Osteoblast (primary cell): ENCODE measurements at regions not wholly inside any gene's neighbourhood (a gene's known extent, or its start where the extent isn't known, plus 50 kb on each side); places are given as distances from the start of the nearest gene placed in this dataset.

Experiments used
- DNase-seq: peaks from one replicate; pipeline ENCODE4 v3.0.0; 2011; ENCODE audit warnings: low spot score, mixed read lengths; ENCODE audit not compliant: insufficient read length; ENCODE audit errors: missing footprints
- H2AFZ ChIP-seq: 2 replicates; pipeline ENCODE4 v1.6.0; 2011; ENCODE audit warnings: mild to moderate bottlenecking, low read length
- H3K27ac ChIP-seq: 2 replicates; pipeline ENCODE4 v1.5.1; 2011; ENCODE audit warnings: mild to moderate bottlenecking, low read depth, low read length, moderate library complexity
- H3K27me3 ChIP-seq: 2 replicates; pipeline ENCODE4 v1.6.0; 2012; ENCODE audit warnings: mild to moderate bottlenecking, control low read depth, inconsistent platforms, low read length, moderate library complexity; ENCODE audit not compliant: insufficient read depth
- H3K36me3 ChIP-seq: 2 replicates; pipeline ENCODE4 v1.5.1; 2011; ENCODE audit warnings: mild to moderate bottlenecking, low read length, control low read depth, moderate library complexity; ENCODE audit not compliant: insufficient read depth
- H3K4me1 ChIP-seq: 2 replicates; pipeline ENCODE4 v1.5.1; 2011; ENCODE audit warnings: mild to moderate bottlenecking, low read length, control low read depth, moderate library complexity; ENCODE audit not compliant: insufficient read depth
- H3K4me2 ChIP-seq: 2 replicates; pipeline ENCODE4 v1.6.0; 2011; ENCODE audit warnings: mild to moderate bottlenecking, low read length; ENCODE audit not compliant: insufficient read depth
- H3K4me3 ChIP-seq: fragments of 200-600 bp; sonication (generic); 3 replicates; pipeline ENCODE4 v1.5.1; 2012; ENCODE audit warnings: mild to moderate bottlenecking, low read length, inconsistent platforms; ENCODE audit not compliant: insufficient read depth
- H3K79me2 ChIP-seq: 2 replicates; pipeline ENCODE4 v1.6.0; 2012; ENCODE audit warnings: mild to moderate bottlenecking, low read length, control low read depth, inconsistent platforms; ENCODE audit not compliant: insufficient read depth
- H3K9me3 ChIP-seq: 2 replicates; pipeline ENCODE4 v1.5.1; 2011; ENCODE audit warnings: low read depth, low read length, control low read depth
- H4K20me1 ChIP-seq: 2 replicates; pipeline ENCODE4 v1.6.0; 2012; ENCODE audit warnings: mild to moderate bottlenecking, low read length, control low read depth; ENCODE audit not compliant: insufficient read depth
- CTCF ChIP-seq: IDR thresholded peaks from 2 replicates; pipeline ENCODE4 v1.5.1; 2011; ENCODE audit warnings: mild to moderate bottlenecking, low read depth, low read length, moderate library complexity; ENCODE audit errors: extremely low read depth

- DNase-seq: peak; percentile 65
- H3K4me1 ChIP-seq: peaks cover 15% of the 10 kb centered on the region
- no peak overlapping the region for H2AFZ ChIP-seq
- no peak overlapping the region for H3K4me2 ChIP-seq
- no peak overlapping the region for H3K27ac ChIP-seq
- H3K36me3 ChIP-seq: no peaks in the 10 kb centered on the region
- H3K9me3 ChIP-seq: no peaks in the 10 kb centered on the region
- H3K27me3 ChIP-seq: no peaks in the 10 kb centered on the region
- TF ChIP-seq CTCF: no peak
- no peak overlapping the region for H3K4me3 ChIP-seq
- H4K20me1 ChIP-seq: no peaks in the 10 kb centered on the region
- no peaks in the 10 kb centered on the region for H3K79me2 ChIP-seq
These were observed 194.4 kb downstream of the TMX3 start for GRCh38 chr18:68520406-68521075.

- Histone ChIP-seq H3K36me3 (no peaks in the 10 kb centered on the region), H3K27me3 (no peaks in the 10 kb centered on the region), H3K9me3 (no peaks in the 10 kb centered on the region), H3K27ac (no peak overlapping the region), H4K20me1 (no peaks in the 10 kb centered on the region), H3K4me1 (peaks cover 15% of the 10 kb centered on the region), H3K4me2 (no peak overlapping the region), H2AFZ (no peak overlapping the region), H3K4me3 (no peak overlapping the region), H3K79me2 (no peaks in the 10 kb centered on the region)
- DNase-seq: no peak
- TF ChIP-seq CTCF: no peak
These were observed 195.6 kb downstream of the TMX3 start for GRCh38 chr18:68519336-68519735.

- H3K4me3 ChIP-seq: no peak overlapping the region
- peaks cover 4% of the 10 kb centered on the region for H3K4me1 ChIP-seq
- no peak overlapping the region for H2AFZ ChIP-seq
- H3K4me2 ChIP-seq: no peak overlapping the region
- H3K27ac ChIP-seq: no peak overlapping the region
- H3K27me3 ChIP-seq: no peaks in the 10 kb centered on the region
- H3K36me3 ChIP-seq: no peaks in the 10 kb centered on the region
- TF ChIP-seq CTCF: no peak
- no peak for DNase-seq
- no peaks in the 10 kb centered on the region for H3K79me2 ChIP-seq
- H4K20me1 ChIP-seq: no peaks in the 10 kb centered on the region
- no peaks in the 10 kb centered on the region for H3K9me3 ChIP-seq
These were observed 205.0 kb downstream of the TMX3 start for GRCh38 chr18:68509902-68510301.

- Histone ChIP-seq H4K20me1 (no peaks in the 10 kb centered on the region), H3K9me3 (no peaks in the 10 kb centered on the region), H3K36me3 (no peaks in the 10 kb centered on the region), H3K27ac (no peak overlapping the region), H3K4me3 (no peak overlapping the region), H3K4me2 (no peak overlapping the region), H3K4me1 (peaks cover 4% of the 10 kb centered on the region), H3K27me3 (no peaks in the 10 kb centered on the region), H3K79me2 (no peaks in the 10 kb centered on the region), H2AFZ (peak overlapping the region; percentile 44)
- DNase-seq: no peak
- no peak for TF ChIP-seq CTCF
These were observed 207.1 kb downstream of the TMX3 start for GRCh38 chr18:68507781-68508180.
